Epithelial cell of proximal tubule (primary cell): ENCODE measurements at regions not wholly inside any gene's neighbourhood (a gene's known extent, or its start where the extent isn't known, plus 50 kb on each side); places are given as distances from the start of the nearest gene placed in this dataset.

Experiments used
- DNase-seq: peaks from one replicate; pipeline ENCODE4 v3.0.0-alpha.2; 2011; ENCODE audit warnings: low read depth
- H3K4me3 ChIP-seq: 2 replicates; pipeline ENCODE4 v1.5.1; 2011; ENCODE audit warnings: low read depth, mild to moderate bottlenecking, low read length
- TF ChIP-seq, protein P1 (sequence below): conservative IDR thresholded peaks from 2 replicates; pipeline ENCODE4 v1.5.1; 2012; ENCODE audit warnings: low read depth, mild to moderate bottlenecking, low read length

DNA sequence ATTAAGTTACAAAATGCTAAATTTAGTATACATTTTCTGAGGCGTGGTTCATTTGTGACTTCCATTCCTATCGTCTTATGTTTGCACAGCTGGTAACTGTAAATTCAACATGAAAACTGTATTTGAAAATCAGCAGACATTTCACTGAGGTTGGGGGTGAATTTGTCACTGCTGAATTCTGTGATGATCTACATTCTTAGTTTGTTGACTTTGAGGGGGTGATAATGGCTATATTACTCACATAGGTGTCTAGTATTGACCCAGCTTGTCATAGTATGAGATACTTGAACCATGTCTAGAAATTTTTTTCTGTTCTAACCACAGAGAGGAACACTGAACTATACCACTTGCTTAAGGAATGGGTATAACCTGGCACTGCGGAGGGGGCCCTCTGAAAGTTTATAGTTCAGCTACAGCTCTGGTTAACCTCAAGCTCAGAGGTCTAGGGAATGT lies 313.3 kb downstream of the PIK3R1 start:
- no peak overlapping the region for H3K4me3 ChIP-seq
- TF ChIP-seq, protein P1, sequence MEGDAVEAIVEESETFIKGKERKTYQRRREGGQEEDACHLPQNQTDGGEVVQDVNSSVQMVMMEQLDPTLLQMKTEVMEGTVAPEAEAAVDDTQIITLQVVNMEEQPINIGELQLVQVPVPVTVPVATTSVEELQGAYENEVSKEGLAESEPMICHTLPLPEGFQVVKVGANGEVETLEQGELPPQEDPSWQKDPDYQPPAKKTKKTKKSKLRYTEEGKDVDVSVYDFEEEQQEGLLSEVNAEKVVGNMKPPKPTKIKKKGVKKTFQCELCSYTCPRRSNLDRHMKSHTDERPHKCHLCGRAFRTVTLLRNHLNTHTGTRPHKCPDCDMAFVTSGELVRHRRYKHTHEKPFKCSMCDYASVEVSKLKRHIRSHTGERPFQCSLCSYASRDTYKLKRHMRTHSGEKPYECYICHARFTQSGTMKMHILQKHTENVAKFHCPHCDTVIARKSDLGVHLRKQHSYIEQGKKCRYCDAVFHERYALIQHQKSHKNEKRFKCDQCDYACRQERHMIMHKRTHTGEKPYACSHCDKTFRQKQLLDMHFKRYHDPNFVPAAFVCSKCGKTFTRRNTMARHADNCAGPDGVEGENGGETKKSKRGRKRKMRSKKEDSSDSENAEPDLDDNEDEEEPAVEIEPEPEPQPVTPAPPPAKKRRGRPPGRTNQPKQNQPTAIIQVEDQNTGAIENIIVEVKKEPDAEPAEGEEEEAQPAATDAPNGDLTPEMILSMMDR: no peak
- no peak for DNase-seq

DNA sequence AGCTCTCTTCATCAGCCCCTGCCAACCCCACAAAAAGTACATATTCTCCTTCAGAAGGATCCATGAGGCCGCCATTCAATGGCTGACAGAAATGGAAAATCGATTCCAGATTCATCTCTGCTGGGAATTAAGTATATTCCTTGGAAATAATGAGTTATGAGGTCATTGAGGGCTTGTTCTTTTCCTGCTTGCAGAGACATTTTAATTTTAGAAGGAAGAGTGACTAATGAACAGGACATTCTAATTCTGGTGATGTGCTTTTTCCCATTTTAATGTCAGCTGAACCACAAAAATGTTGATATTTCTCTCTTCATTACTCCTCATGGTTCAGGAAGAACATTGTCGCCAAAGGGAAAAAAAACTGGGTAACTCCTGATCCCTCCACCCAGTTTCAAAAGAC lies 314.0 kb downstream of the PIK3R1 start:
- TF ChIP-seq, protein P1: no peak
- no peak for DNase-seq
- no peak overlapping the region for H3K4me3 ChIP-seq

DNA sequence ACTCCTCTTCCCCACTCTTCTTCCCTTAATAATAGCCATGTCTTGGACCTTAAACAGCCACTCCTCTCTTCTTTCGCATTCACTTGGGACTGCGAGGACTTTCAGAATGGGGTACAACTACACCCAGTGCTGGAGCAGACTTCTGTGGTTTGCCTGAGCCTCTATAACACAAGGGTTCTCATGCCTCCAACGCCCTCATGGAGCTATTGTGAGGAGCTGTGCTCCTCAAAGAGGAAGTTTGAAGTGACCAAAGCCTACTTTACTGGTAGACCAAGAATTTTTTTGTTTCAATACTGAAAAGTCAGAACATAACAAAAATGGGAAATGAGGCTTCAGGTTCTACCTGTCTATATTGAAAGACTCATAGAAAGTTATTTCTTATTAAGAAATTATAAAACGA lies 316.4 kb downstream of the PIK3R1 start:
- TF ChIP-seq, protein P1: no peak
- H3K4me3 ChIP-seq: no peak overlapping the region
- no peak for DNase-seq

DNA sequence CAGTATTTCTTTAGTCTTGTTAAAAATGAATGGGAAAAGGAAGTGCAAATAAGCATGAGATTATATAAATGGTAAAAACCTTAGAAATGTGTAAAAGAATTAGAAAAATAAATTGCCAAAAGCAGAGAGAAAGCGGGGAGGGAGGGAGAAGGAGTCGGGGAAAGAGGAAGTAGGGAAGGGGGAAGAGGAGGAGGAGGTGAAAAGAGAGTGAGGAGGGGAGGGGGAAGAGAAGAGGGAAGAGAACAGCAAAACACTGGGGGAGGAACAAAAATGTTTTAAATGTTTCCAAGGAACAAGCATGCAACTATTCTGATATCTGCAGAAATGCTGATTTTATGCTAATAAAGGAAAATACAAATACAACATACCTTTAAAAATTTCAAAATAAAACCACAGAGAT lies 317.5 kb downstream of the PIK3R1 start:
- TF ChIP-seq, protein P1: no peak
- no peak for DNase-seq
- no peak overlapping the region for H3K4me3 ChIP-seq

DNA sequence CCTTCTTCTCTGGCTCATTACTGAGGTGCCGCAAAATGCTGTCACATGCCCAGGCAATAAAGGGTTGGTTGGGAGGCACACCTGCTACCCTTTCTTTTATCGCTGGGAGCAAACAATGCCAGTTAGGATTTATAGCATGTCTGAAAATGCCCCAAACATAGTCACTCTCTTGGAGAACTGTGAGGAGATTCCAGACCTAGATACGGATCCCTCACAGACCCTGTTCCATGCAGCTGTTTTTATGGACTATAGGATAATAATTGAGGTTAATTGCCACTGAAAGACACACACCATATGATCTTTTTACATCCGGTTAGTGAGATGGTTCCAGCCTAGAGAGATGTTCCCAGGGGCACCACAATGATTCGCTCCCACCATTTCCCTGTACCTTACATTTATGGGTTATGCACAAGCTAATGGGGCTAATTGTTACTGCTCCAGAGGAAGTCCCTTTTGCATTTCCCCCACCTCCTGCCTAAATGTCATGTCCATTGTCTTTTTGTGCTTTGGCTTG lies 318.1 kb downstream of the PIK3R1 start:
- TF ChIP-seq, protein P1: no peak
- H3K4me3 ChIP-seq: no peak overlapping the region
- DNase-seq: no peak

DNA sequence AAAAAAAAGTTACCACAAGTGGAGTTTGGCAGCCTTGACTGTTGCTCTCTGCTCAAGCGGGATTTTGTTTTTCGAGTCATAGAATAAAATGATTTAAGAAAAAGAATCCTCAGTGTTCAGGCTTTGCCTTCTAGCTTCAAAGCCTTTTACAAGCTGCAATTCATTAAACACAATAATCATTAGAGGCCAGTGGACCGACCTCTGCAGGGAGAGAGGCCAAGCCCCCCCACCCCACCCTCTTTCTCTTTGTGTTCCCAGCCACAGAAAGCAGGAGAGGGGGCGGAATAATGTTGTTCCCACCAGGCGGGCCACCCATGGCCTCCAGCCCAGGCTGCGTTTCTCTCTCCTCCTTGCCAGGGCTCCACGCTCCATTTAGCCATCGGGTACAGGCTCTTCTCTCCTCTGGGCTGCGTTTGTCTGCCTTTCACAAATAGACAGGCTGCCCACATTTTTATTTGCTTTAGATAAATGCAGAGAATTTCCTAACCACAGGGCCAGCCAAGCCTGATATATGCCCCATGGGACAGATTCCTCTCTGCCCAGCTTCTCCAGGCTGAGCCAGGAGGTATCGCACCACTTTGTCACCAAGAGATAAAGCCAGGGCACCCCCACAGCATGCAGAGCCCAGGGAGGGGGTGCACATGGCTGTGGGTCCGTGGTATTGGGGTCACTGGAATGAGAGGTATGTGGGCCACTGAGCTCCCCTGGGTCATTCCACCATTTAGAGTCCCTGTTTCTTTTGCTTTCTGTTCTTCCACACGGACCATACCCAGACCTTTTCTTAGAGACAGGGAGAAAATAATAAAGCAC lies 318.8 kb downstream of the PIK3R1 start:
- no peak overlapping the region for H3K4me3 ChIP-seq
- no peak for DNase-seq
- TF ChIP-seq, protein P1: no peak

DNA sequence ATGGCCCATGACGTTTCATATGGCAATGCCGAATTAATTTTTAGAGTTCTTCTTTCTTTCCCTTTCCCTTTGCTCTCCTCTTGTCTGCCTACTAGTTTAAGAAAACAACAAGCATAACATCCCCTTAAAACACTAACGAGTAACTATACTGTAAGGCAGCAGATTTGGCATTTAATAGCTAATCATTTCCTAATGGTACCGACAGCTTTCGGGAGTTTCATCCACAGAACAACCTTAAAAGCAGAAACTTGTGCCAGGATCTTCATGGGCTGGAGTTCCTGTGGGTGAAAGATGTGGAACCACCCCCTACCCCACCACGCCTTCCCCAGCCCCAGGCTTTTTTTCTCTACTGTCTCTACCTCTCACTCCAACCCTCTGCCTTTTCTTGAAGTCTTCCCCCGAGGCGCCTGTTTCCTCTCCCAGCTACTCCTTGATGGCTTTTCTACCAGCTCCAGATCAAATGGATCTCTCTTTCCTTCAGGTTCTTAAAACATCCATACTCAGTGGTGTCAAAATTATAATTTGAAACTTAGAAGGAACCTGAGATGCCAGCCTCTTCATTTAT lies 319.5 kb downstream of the PIK3R1 start:
- DNase-seq: no peak
- TF ChIP-seq, protein P1: no peak
- no peak overlapping the region for H3K4me3 ChIP-seq
